GM19455 (cell line): ENCODE measurements at regions not wholly inside any gene's neighbourhood (a gene's known extent, or its start where the extent isn't known, plus 50 kb on each side); places are given as distances from the start of the nearest gene placed in this dataset.

Experiments used
- ATAC-seq: cut with Tn5 transposase; IDR thresholded peaks from one replicate; pipeline ENCODE4 v1.9.1; 2021; ENCODE audit not compliant: unreplicated experiment

GRCh38 chr1:222046684-222047263 is 304.9 kb upstream of the DUSP10 start:
- ATAC-seq: no peak

GRCh38 chr1:222045786-222046185 is 303.9 kb upstream of the DUSP10 start:
- no peak for ATAC-seq

- ATAC-seq: no peak
Observed at GRCh38 chr1:222045236-222045635, 303.3 kb upstream of the DUSP10 start.

GRCh38 chr1:222043444-222044292 is 301.8 kb upstream of the DUSP10 start:
- ATAC-seq: no peak

DNA sequence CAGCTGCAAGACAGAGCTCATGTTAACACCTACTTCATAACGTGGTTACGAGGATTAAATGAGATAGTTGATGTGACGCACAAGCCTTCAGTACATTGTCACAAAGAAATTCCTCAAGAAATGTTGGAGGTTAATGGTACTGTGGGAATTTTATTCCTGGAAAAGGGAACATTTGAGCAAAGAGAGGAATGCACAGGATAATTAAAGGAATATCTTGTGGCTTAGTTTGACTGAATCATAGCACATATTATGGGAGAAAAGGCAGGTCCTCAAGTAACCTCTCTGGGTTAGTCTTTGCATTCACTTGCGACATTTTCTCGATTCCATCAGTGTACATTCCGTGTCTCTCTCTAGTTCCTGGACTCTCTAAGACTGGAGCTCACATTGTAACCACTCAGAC is 300.2 kb upstream of the DUSP10 start:
- ATAC-seq: no peak

DNA sequence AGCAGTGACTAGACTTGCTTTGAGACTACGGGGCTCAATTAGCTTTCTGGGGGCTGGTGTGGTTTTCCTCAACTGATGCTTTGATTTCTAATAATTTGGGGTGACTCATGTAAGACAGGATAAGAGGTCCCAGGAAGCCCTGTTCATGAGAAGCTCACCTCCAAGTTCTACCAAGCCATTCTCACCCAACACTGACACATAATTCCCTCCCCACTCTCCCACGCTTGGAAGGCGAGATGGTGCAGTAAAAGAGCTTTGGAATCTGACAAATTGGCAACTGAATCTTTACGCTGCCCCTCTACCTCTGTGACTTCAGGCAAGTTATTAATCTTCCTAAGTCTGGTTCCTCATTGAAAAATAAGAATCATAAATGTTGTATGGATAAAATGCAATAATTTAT is 299.1 kb upstream of the DUSP10 start:
- no peak for ATAC-seq

GRCh38 chr1:222040121-222040805 is 298.4 kb upstream of the DUSP10 start:
- no peak for ATAC-seq

GRCh38 chr1:222038971-222039370 is 297.1 kb upstream of the DUSP10 start:
- no peak for ATAC-seq

- no peak for ATAC-seq
Observed at GRCh38 chr1:222037720-222038119, 295.8 kb upstream of the DUSP10 start.

DNA sequence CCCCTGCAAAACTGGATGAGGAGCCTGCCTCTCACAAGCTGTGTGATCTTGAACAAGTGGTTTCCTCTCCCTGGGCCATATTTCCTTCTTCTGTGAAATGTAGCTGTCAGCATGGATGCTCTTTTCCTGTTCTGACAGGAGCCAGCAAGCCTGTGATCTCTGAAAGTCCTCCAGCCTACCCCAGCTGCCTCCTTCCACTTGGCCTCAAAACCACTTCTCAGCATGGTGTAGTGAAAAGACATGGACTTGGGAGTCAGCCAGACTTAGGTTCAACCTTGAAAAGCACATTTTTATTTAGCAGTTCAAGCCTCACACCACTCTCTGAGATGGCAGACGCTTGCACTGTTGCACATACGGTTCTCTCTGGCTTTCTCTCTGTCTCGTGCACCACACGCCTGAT is 292.9 kb upstream of the DUSP10 start:
- no peak for ATAC-seq

DNA sequence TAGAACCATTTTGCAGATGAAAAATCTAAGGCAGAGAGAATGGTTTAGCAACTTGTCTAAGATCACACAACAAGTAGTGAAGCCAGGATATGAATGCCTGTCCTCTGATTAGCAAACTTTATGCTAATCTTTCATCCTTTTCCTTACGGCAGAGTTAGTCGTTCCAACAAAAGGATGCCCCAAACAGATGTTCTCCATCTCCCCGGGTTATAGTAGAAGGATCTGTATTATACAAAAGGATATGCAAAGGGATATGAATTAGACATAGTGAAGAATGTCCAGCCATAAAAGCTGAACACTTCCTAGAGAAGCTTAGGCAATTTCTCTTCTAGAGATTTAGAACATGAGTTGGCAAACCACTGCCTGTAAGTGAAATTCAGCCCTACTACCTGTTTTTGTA is 291.6 kb upstream of the DUSP10 start:
- ATAC-seq: no peak

GRCh38 chr1:222031318-222031717 is 289.4 kb upstream of the DUSP10 start:
- no peak for ATAC-seq

DNA sequence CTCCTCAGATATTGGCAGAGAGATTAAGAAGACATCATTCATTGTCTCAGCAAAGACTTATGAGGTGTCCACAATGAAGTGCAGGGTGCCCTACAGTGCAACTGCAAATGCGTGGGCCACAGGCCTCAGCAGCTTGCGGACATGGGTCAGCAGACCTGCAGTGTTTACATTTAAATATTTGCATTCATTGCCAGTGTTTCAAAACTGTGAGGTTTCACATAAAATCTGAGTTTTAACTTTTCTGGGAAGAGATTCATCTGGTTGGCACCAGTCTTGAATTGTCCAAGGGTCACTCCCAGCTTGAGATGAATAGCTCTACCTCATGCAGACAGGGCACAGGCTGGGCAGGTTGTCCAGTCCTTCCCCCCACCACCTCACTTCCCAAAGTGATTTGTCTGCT is 286.8 kb upstream of the DUSP10 start:
- ATAC-seq: no peak

DNA sequence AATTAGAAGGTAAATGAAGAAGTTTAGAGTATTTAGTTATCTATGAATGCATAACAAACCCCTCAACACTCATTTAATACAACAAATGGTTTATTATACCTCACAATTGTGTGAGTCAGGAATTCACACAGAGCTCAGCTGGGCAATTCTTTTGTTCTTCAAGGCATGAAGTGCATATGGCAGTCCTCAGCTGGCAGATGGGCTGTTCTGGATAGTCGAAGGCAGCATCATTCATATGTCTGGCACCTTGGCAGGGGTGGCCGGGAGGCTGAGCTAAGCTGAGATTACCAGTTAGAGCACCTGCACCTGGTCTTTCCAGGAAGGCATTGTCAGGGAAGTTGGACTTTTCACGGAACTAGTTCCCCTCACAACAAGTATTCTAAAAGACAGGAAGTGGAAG is 286.2 kb upstream of the DUSP10 start:
- no peak for ATAC-seq

- no peak for ATAC-seq
Observed at GRCh38 chr1:222026280-222026679, 284.4 kb upstream of the DUSP10 start.

DNA sequence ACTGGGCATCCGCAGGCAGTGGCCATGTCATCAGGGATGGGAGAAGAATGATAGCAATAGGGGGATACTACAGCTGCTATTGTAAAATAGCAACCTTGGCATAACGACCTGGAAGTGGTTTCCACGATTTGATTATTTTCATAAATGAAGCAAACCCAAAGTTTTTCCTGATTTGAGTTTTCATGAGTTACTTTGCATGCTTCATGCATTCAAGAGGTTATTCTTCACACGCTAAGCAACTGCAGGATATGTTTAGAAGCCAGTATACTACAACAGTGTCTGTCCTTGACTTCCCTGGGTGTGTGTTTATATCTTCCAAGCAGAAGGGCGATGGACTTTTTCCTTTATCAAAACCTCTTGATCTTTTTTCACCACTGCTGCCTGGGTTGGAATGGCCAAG is 281.1 kb upstream of the DUSP10 start:
- no peak for ATAC-seq

DNA sequence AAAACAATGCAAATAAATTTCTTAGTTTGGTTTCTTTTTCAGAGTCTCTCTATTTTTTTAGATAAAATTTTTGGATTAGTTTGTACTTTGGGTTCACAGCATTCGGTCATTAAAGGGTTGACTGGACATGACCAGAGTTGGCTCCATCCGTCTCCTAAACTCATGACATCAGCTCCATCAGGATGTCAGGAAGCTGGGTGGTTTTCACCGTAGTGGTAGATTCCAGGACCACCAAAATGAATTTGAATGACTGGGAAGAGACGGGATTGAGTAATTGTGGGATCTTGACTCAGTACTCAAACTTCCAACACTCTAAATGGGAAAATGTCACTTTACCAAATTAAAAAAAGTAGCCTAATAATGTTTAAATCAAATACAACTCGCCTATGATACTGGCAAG is 279.2 kb upstream of the DUSP10 start:
- ATAC-seq: no peak

GRCh38 chr1:222020553-222020952 is 278.7 kb upstream of the DUSP10 start:
- no peak for ATAC-seq

GRCh38 chr1:222019029-222019428 is 277.1 kb upstream of the DUSP10 start:
- no peak for ATAC-seq

- no peak for ATAC-seq
Observed at GRCh38 chr1:222018041-222018440, 276.2 kb upstream of the DUSP10 start.

DNA sequence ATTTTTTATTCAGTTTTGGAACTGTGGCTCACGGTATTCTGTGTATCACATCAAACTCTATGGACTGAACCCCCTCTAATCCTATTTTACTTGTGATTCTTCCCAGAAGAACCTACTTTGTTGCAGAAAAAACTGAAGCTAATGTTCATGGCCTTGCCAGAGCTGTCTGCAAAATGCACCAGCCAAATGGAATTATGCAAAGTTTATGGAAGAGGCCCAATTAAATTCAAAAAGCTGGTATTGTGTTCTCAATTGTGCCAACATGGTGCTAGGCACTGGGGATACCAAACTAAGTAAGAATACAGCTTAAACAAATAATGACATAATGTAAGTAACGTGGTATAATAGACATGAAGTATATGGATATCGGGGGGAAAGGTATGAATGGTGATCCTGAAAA is 273.8 kb upstream of the DUSP10 start:
- no peak for ATAC-seq

DNA sequence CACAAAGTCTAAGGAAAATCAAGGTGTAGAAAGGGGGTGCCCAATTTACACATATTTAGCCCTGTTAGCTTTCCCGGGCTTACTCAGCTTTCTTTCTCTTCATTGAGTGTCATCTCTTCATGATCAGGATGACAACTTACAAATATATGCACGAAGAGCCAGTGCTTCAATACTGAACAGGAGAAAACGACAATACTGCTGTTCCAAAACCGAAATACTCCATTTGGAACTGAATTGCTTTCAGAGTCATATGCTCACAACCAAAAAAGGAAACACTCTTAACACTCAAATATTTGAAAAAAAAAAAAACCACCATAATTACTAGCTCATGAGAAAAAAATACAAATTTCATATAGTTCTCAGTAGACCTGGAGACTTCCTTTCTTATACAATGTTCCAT is 272.1 kb upstream of the DUSP10 start:
- ATAC-seq: no peak
